ENCODE measurements at regions not wholly inside any gene's neighbourhood (a gene's known extent, or its start where the extent isn't known, plus 50 kb on each side); places are given as distances from the start of the nearest gene placed in this dataset.

- ChIA-PET CTCF (interaction anchor here (1.3 kb wide), 1 partner anchor 9 kb away, joined by 3 read pairs; no protein-coding TSS in a partner anchor), POLR2A (no interaction called here)
Measured at GRCh38 chr11:80473562-80473961, 1032.7 kb upstream of the TENM4 start.

GRCh38 chr11:80469871-80470270, 1029.0 kb upstream of the TENM4 start:
- POLR2A ChIA-PET, result no interaction called here
- no peak for TF ChIP-seq CTCF (IDR thresholded peaks at IDR 0.05; ENCODE audit: control extremely low read depth, extremely low read depth, low read depth, missing control alignments)
- DNase-seq (ENCODE audit: extremely low spot score), result no peak
- CTCF ChIA-PET, result no interaction called here

More at GRCh38 chr11:80473562-80473961, 1032.7 kb upstream of the TENM4 start:
- no peak for DNase-seq (ENCODE audit: extremely low spot score)
- TF ChIP-seq CTCF (IDR thresholded peaks at IDR 0.05; ENCODE audit: control extremely low read depth, extremely low read depth, low read depth, missing control alignments), result no peak

- TF ChIP-seq CTCF (IDR thresholded peaks at IDR 0.05; ENCODE audit: control extremely low read depth, extremely low read depth, low read depth, missing control alignments), result no peak
- CTCF ChIA-PET, result no interaction called here
- POLR2A ChIA-PET, result no interaction called here
- no peak for DNase-seq (ENCODE audit: extremely low spot score)
Measured at GRCh38 chr11:80466570-80466969, 1025.7 kb upstream of the TENM4 start.

GRCh38 chr11:80462211-80462610, 1021.4 kb upstream of the TENM4 start:
- no peak for TF ChIP-seq CTCF (IDR thresholded peaks at IDR 0.05; ENCODE audit: control extremely low read depth, extremely low read depth, low read depth, missing control alignments)
- POLR2A ChIA-PET, result no interaction called here

GRCh38 chr11:80458376-80458775, 1017.5 kb upstream of the TENM4 start:
- no peak for DNase-seq (ENCODE audit: extremely low spot score)
- CTCF ChIA-PET, result no interaction called here
- POLR2A ChIA-PET, result no interaction called here
- no peak for TF ChIP-seq CTCF (IDR thresholded peaks at IDR 0.05; ENCODE audit: control extremely low read depth, extremely low read depth, low read depth, missing control alignments)

More at GRCh38 chr11:80462211-80462610, 1021.4 kb upstream of the TENM4 start:
- CTCF ChIA-PET, result no interaction called here
- DNase-seq (ENCODE audit: extremely low spot score), result peak; percentile 4

GRCh38 chr11:80457823-80458222, 1017.0 kb upstream of the TENM4 start:
- ChIA-PET CTCF (no interaction called here), POLR2A (no interaction called here)
- TF ChIP-seq CTCF (IDR thresholded peaks at IDR 0.05; ENCODE audit: control extremely low read depth, extremely low read depth, low read depth, missing control alignments), result no peak
- no peak for DNase-seq (ENCODE audit: extremely low spot score)

GRCh38 chr11:80455818-80456217, 1015.0 kb upstream of the TENM4 start:
- ChIA-PET CTCF (no interaction called here), POLR2A (no interaction called here)
- TF ChIP-seq CTCF (IDR thresholded peaks at IDR 0.05; ENCODE audit: control extremely low read depth, extremely low read depth, low read depth, missing control alignments), result no peak
- no peak for DNase-seq (ENCODE audit: extremely low spot score)
